ENCODE measurements at regions not wholly inside any gene's neighbourhood (a gene's known extent, or its start where the extent isn't known, plus 50 kb on each side); places are given as distances from the start of the nearest gene placed in this dataset.

DNA sequence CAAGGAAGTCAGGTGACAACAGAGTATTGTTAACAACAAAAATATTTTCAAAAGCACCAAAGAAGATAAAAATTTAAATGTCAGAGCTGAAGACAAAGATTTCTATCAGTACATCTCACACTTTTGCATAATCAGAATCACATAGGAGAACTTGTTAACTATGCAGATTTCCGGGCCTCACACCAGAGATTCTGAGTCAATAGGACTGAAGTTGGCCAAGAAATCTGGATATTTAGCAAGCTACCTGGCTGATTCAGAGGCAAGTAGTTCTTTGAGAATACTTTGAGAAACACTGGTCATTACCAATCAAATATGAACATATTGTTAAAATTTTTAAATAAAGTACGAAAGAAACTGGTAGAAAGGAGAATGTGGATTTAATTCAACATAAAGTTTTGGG lies 80.5 kb upstream of the GLIS3 start:
- Histone ChIP-seq H3F3A (ENCODE audit: insufficient read depth, low read length) (no peaks in the 10 kb centered on the region), H3K9ac (ENCODE audit: low read length) (no peak overlapping the region), H3K9me3 (ENCODE audit: low read length) (no peaks in the 10 kb centered on the region), H3K9me2 (ENCODE audit: low read depth, low read length) (no peaks in the 10 kb centered on the region), H3K79me2 (ENCODE audit: insufficient read depth, low read length) (no peaks in the 10 kb centered on the region), H2AFZ (ENCODE audit: low read length) (no peak overlapping the region), H3K27ac (ENCODE audit: low read depth, low read length, poor library complexity, severe bottlenecking) (no peak overlapping the region), H3K36me3 (ENCODE audit: insufficient read depth, low read length) (no peaks in the 10 kb centered on the region), H3K4me1 (ENCODE audit: insufficient read depth, low read length, severe bottlenecking) (no peaks in the 10 kb centered on the region), H4K20me1 (ENCODE audit: insufficient read depth, low read length) (no peaks in the 10 kb centered on the region), H3K4me3 (ENCODE audit: low read depth, low read length, poor library complexity, severe bottlenecking) (no peak overlapping the region), H3K4me2 (ENCODE audit: low read length) (no peak overlapping the region), H3K27me3 (ENCODE audit: insufficient read depth, low read length) (no peaks in the 10 kb centered on the region)
- TF ChIP-seq EZH2 (IDR thresholded peaks at IDR 0.05; ENCODE audit: borderline replicate concordance, low read length) = no peak
- TF ChIP-seq, protein P1, sequence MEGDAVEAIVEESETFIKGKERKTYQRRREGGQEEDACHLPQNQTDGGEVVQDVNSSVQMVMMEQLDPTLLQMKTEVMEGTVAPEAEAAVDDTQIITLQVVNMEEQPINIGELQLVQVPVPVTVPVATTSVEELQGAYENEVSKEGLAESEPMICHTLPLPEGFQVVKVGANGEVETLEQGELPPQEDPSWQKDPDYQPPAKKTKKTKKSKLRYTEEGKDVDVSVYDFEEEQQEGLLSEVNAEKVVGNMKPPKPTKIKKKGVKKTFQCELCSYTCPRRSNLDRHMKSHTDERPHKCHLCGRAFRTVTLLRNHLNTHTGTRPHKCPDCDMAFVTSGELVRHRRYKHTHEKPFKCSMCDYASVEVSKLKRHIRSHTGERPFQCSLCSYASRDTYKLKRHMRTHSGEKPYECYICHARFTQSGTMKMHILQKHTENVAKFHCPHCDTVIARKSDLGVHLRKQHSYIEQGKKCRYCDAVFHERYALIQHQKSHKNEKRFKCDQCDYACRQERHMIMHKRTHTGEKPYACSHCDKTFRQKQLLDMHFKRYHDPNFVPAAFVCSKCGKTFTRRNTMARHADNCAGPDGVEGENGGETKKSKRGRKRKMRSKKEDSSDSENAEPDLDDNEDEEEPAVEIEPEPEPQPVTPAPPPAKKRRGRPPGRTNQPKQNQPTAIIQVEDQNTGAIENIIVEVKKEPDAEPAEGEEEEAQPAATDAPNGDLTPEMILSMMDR (IDR thresholded peaks at IDR 0.05; ENCODE audit: low read length) = no peak

DNA sequence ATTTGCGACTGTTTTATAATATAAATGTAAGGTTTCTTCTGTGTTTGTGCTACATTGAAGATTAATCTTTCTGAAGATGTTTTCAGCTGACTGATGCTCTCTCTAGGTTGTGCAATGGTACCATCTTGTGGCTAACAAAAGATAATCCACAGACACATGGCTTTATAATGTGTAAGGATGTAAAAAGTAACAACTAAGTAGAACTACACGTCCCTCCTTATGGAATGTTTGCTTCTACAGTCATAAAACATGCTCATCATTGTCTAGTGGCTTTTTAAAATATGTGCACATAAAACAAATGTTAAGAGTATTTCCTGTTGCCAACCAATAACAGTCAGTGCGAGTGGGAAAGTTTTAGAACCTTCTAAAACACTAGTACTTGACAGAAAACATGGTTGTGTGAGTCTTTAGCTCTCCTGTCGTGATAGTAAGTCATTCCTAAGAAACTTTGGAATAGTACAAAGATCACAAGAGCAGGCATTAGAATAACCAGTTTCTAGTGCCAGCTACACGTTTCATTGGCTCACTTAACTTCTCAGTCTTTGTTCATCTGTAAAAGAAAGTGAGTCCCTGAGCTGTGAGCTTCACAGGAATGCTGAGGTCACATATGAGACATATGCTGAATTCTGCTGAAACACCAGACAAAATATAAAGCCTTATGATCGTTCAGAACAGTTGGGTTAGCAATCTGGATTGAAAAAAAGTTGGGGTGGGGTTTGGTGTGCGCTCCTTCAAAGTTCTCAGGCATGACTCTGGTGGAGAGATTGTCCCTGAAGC lies 75.7 kb upstream of the GLIS3 start:
- Histone ChIP-seq H3K4me3 (ENCODE audit: low read depth, low read length, poor library complexity, severe bottlenecking) (no peak overlapping the region), H4K20me1 (ENCODE audit: insufficient read depth, low read length) (no peaks in the 10 kb centered on the region), H3K4me2 (ENCODE audit: low read length) (no peak overlapping the region), H3K27me3 (ENCODE audit: insufficient read depth, low read length) (no peaks in the 10 kb centered on the region), H3F3A (ENCODE audit: insufficient read depth, low read length) (no peaks in the 10 kb centered on the region), H3K27ac (ENCODE audit: low read depth, low read length, poor library complexity, severe bottlenecking) (no peak overlapping the region), H3K9me3 (ENCODE audit: low read length) (no peaks in the 10 kb centered on the region), H3K79me2 (ENCODE audit: insufficient read depth, low read length) (no peaks in the 10 kb centered on the region), H3K9me2 (ENCODE audit: low read depth, low read length) (no peaks in the 10 kb centered on the region), H3K4me1 (ENCODE audit: insufficient read depth, low read length, severe bottlenecking) (no peaks in the 10 kb centered on the region), H3K36me3 (ENCODE audit: insufficient read depth, low read length) (no peaks in the 10 kb centered on the region), H2AFZ (ENCODE audit: low read length) (no peak overlapping the region), H3K9ac (ENCODE audit: low read length) (no peak overlapping the region)
- TF ChIP-seq EZH2 (IDR thresholded peaks at IDR 0.05; ENCODE audit: borderline replicate concordance, low read length) = no peak
- TF ChIP-seq, protein P1 (IDR thresholded peaks at IDR 0.05; ENCODE audit: low read length) = peak; percentile 37

DNA sequence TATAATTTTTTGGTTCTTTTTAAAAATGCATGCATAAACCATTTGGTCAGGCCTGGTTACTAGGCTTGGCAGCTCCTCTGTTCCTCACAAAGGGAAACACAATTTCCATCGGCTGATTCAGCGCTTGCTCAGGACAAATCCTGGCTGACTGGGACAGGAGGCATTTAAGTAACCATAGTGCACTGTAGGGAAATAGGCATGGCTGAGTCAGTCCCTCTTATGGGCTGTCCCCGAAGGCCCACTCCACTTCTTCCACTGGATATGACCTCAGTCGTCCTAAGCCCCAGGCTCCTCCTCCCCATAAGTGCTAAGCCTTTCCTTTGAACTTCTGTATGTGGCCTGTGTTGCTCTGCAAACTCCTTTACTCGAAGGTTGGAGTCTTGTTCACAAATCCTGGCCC lies 71.2 kb upstream of the GLIS3 start:
- no peak overlapping the region for H3K27ac ChIP-seq (ENCODE audit: low read depth, low read length, poor library complexity, severe bottlenecking)
- H3K4me3 ChIP-seq (ENCODE audit: low read depth, low read length, poor library complexity, severe bottlenecking) = no peak overlapping the region
- H3K79me2 ChIP-seq (ENCODE audit: insufficient read depth, low read length) = no peaks in the 10 kb centered on the region
- no peaks in the 10 kb centered on the region for H3K9me3 ChIP-seq (ENCODE audit: low read length)
- no peak overlapping the region for H3K4me2 ChIP-seq (ENCODE audit: low read length)
- no peaks in the 10 kb centered on the region for H4K20me1 ChIP-seq (ENCODE audit: insufficient read depth, low read length)
- H3K9me2 ChIP-seq (ENCODE audit: low read depth, low read length) = no peaks in the 10 kb centered on the region
- H3K27me3 ChIP-seq (ENCODE audit: insufficient read depth, low read length) = no peaks in the 10 kb centered on the region; the same call in 1 of the 2 replicates
- TF ChIP-seq EZH2 (IDR thresholded peaks at IDR 0.05; ENCODE audit: borderline replicate concordance, low read length) = no peak
- TF ChIP-seq, protein P1 (IDR thresholded peaks at IDR 0.05; ENCODE audit: low read length) = no peak
- no peak overlapping the region for H3K9ac ChIP-seq (ENCODE audit: low read length)
- H3K36me3 ChIP-seq (ENCODE audit: insufficient read depth, low read length) = no peaks in the 10 kb centered on the region
- H3F3A ChIP-seq (ENCODE audit: insufficient read depth, low read length) = no peaks in the 10 kb centered on the region
- no peak overlapping the region for H2AFZ ChIP-seq (ENCODE audit: low read length)
- H3K4me1 ChIP-seq (ENCODE audit: insufficient read depth, low read length, severe bottlenecking) = no peaks in the 10 kb centered on the region

Data from OCI-LY1 (cell line).